WERI-Rb-1 (cell line): ENCODE measurements at regions not wholly inside any gene's neighbourhood (a gene's known extent, or its start where the extent isn't known, plus 50 kb on each side); places are given as distances from the start of the nearest gene placed in this dataset.

Source experiments
- DNase-seq: peaks from one replicate; pipeline ENCODE4 v3.0.0-alpha.2; 2020
- H3K27ac ChIP-seq: fragments of 250-450 bp; sonication (Bioruptor Pico); 2 replicates; pipeline ENCODE4 v1.5.1; 2020; ENCODE audit warnings: mild to moderate bottlenecking, moderate library complexity
- H3K27me3 ChIP-seq: fragments of 250-450 bp; sonication (Bioruptor Pico); 2 replicates; pipeline ENCODE4 v1.5.1; 2021; ENCODE audit warnings: mild to moderate bottlenecking, low read depth, moderate library complexity; ENCODE audit not compliant: insufficient read depth, severe bottlenecking
- H3K36me3 ChIP-seq: fragments of 250-450 bp; sonication (Bioruptor Pico); 2 replicates; pipeline ENCODE4 v1.5.1; 2020; ENCODE audit warnings: mild to moderate bottlenecking, moderate library complexity
- H3K4me3 ChIP-seq: 2 replicates; pipeline ENCODE4 v1.5.1; 2011; ENCODE audit warnings: low read depth, mild to moderate bottlenecking, control low read depth, low read length
- H3K9me3 ChIP-seq: fragments of 250-450 bp; sonication (Bioruptor Pico); 2 replicates; pipeline ENCODE4 v1.5.1; 2021; ENCODE audit warnings: mild to moderate bottlenecking, moderate library complexity; ENCODE audit not compliant: severe bottlenecking
- TF ChIP-seq, protein P1 (sequence below): IDR thresholded peaks from 2 replicates; pipeline ENCODE4 v1.5.1; 2011; ENCODE audit warnings: low read depth, mild to moderate bottlenecking, control low read depth, inconsistent platforms, low read length

DNA sequence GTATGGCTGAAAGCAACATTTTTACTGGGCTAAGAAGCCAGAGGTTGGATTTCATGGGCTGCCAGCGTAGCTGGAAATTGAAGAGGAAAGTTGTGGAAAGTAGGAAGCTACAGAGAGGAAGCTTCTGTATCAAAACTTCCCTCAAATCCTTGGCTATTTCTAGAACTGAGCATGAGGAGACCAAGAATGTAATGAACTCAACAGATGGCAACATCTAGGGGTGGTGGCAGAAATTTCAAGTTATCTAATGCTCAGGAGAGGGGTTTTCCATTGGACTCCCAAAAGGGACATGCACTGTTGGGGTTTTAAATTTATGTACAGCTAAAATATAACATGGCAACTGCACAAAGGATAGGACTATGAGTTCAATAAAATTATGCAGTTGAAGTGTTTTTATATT lies 151.3 kb downstream of the DHRS2 start:
- DNase-seq: no peak
- H3K9me3 ChIP-seq: no peaks in the 10 kb centered on the region
- H3K36me3 ChIP-seq: no peaks in the 10 kb centered on the region
- no peak overlapping the region for H3K27ac ChIP-seq
- TF ChIP-seq, protein P1, sequence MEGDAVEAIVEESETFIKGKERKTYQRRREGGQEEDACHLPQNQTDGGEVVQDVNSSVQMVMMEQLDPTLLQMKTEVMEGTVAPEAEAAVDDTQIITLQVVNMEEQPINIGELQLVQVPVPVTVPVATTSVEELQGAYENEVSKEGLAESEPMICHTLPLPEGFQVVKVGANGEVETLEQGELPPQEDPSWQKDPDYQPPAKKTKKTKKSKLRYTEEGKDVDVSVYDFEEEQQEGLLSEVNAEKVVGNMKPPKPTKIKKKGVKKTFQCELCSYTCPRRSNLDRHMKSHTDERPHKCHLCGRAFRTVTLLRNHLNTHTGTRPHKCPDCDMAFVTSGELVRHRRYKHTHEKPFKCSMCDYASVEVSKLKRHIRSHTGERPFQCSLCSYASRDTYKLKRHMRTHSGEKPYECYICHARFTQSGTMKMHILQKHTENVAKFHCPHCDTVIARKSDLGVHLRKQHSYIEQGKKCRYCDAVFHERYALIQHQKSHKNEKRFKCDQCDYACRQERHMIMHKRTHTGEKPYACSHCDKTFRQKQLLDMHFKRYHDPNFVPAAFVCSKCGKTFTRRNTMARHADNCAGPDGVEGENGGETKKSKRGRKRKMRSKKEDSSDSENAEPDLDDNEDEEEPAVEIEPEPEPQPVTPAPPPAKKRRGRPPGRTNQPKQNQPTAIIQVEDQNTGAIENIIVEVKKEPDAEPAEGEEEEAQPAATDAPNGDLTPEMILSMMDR: no peak
- no peak overlapping the region for H3K4me3 ChIP-seq
- no peaks in the 10 kb centered on the region for H3K27me3 ChIP-seq

DNA sequence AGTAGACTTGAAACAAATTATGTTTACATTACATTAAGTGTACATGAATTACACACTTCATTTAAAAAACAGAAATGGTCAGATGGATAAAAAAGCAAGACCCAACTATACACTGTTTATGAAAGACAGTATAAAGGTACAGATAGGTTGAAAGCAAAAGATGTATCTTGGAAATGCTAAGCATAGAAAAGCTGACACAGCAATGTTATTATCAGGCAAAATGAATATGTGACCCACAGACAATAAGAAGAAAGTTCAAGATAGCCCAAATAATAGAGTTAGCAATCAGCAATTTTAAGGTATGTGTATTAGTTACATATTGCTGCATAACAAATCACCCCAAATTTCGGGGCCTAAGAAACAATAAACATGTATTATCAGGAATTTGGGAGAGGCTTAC lies 153.5 kb downstream of the DHRS2 start:
- Histone ChIP-seq H3K27ac (no peak overlapping the region), H3K27me3 (no peaks in the 10 kb centered on the region), H3K36me3 (no peaks in the 10 kb centered on the region), H3K9me3 (no peaks in the 10 kb centered on the region), H3K4me3 (no peak overlapping the region)
- TF ChIP-seq, protein P1: no peak
- no peak for DNase-seq

- DNase-seq: no peak
- TF ChIP-seq, protein P1: no peak
- no peak overlapping the region for H3K27ac ChIP-seq
- H3K27me3 ChIP-seq: no peaks in the 10 kb centered on the region
- no peak overlapping the region for H3K4me3 ChIP-seq
- peaks cover 6% of the 10 kb centered on the region for H3K9me3 ChIP-seq
- no peaks in the 10 kb centered on the region for H3K36me3 ChIP-seq
These were observed 157.4 kb downstream of the DHRS2 start for GRCh38 chr14:23793532-23793931.

DNA sequence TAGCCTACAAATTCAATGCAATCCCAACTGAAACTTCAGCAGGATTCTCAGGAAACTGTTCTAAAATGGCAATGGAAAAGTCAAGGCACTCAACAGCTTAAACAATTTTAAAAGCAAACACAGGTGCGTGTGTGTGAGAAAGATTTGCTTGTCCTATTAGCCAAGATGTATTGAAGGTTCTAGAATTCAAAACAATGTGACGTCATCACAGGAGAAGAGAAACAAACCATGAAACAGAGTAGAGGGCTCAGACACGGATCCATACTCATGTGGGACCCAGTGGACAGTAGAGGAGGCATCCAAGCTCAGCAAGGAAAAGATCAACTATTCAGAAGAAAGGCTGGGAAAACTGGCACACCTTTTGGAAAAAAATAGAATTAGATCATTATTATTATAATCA lies 152.8 kb upstream of the DHRS4 start:
- H3K36me3 ChIP-seq: no peaks in the 10 kb centered on the region
- TF ChIP-seq, protein P1: no peak
- H3K4me3 ChIP-seq: no peak overlapping the region
- peaks cover 6% of the 10 kb centered on the region for H3K9me3 ChIP-seq
- no peaks in the 10 kb centered on the region for H3K27me3 ChIP-seq
- H3K27ac ChIP-seq: no peak overlapping the region
- no peak for DNase-seq

DNA sequence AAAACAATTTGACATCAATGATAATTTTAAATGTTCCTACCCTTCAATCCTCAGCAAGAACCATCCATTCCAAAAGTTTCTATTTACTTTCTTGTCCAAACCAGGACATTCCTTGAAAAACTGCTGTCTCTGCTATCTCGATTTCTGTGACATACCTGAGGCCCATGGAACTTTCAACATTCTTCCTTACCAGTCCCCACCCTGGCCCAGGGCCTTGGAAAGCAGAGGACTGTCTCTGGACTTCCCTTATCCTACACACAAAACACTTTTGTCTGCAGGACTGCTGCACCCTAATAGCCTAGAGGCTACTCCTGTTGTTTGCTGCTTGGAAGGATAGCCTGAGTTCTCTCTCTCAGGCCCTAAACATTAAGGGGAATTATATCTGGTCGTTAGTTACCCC lies 151.8 kb upstream of the DHRS4 start:
- Histone ChIP-seq H3K9me3 (peaks cover 6% of the 10 kb centered on the region), H3K27ac (no peak overlapping the region), H3K27me3 (no peaks in the 10 kb centered on the region), H3K36me3 (no peaks in the 10 kb centered on the region), H3K4me3 (no peak overlapping the region)
- no peak for DNase-seq
- TF ChIP-seq, protein P1: no peak

GRCh38 chr14:23804817-23805216 lies 148.8 kb upstream of the DHRS4 start:
- H3K27me3 ChIP-seq: no peaks in the 10 kb centered on the region
- no peaks in the 10 kb centered on the region for H3K9me3 ChIP-seq
- H3K36me3 ChIP-seq: no peaks in the 10 kb centered on the region
- H3K27ac ChIP-seq: no peak overlapping the region
- no peak for DNase-seq
- TF ChIP-seq, protein P1: no peak
- H3K4me3 ChIP-seq: no peak overlapping the region
